NCI-H1694 (cell line): ENCODE measurements at regions not wholly inside any gene's neighbourhood (a gene's known extent, or its start where the extent isn't known, plus 50 kb on each side); places are given as distances from the start of the nearest gene placed in this dataset.

ENCODE experiments used
- DNase-seq: peaks from one replicate; lab custom pipeline; 2025; lab: John Stamatoyannopoulos, UW

GRCh38 chr7:25396668-25397067 lies 168.4 kb upstream of the NPVF start:
- no peak for DNase-seq

- DNase-seq: no peak
Measured at GRCh38 chr7:25398418-25398817, 170.1 kb upstream of the NPVF start.

- no peak for DNase-seq
Measured at GRCh38 chr7:25399000-25399750, 170.9 kb upstream of the NPVF start.

GRCh38 chr7:25402532-25402931 lies 174.2 kb upstream of the NPVF start:
- no peak for DNase-seq

- no peak for DNase-seq
Measured at GRCh38 chr7:25405736-25406135, 177.4 kb upstream of the NPVF start.

- DNase-seq: no peak
Measured at GRCh38 chr7:25407053-25407452, 178.8 kb upstream of the NPVF start.

- no peak for DNase-seq
Measured at GRCh38 chr7:25408012-25408687, 179.9 kb upstream of the NPVF start.

GRCh38 chr7:25408876-25409275 lies 180.6 kb upstream of the NPVF start:
- DNase-seq: no peak

- no peak for DNase-seq
Measured at GRCh38 chr7:25409897-25410636, 181.8 kb upstream of the NPVF start.

- DNase-seq: no peak
Measured at GRCh38 chr7:25420771-25421170, 192.5 kb upstream of the NPVF start.

GRCh38 chr7:25424113-25424512 lies 195.8 kb upstream of the NPVF start:
- no peak for DNase-seq

GRCh38 chr7:25424855-25425254 lies 196.6 kb upstream of the NPVF start:
- no peak for DNase-seq

GRCh38 chr7:25427721-25428120 lies 199.4 kb upstream of the NPVF start:
- no peak for DNase-seq

GRCh38 chr7:25429731-25430130 lies 201.4 kb upstream of the NPVF start:
- no peak for DNase-seq

GRCh38 chr7:25430200-25430931 lies 202.1 kb upstream of the NPVF start:
- no peak for DNase-seq

- DNase-seq: no peak
Measured at GRCh38 chr7:25431956-25432450, 203.7 kb upstream of the NPVF start.

- DNase-seq: no peak
Measured at GRCh38 chr7:25432807-25433206, 204.5 kb upstream of the NPVF start.

- no peak for DNase-seq
Measured at GRCh38 chr7:25436413-25436812, 208.1 kb upstream of the NPVF start.

- no peak for DNase-seq
Measured at GRCh38 chr7:25437308-25437707, 209.0 kb upstream of the NPVF start.

GRCh38 chr7:25444991-25445390 lies 216.7 kb upstream of the NPVF start:
- no peak for DNase-seq

- no peak for DNase-seq
Measured at GRCh38 chr7:25448301-25448700, 220.0 kb upstream of the NPVF start.

GRCh38 chr7:25454020-25454419 lies 225.7 kb upstream of the NPVF start:
- DNase-seq: no peak
